Fibroblast of pulmonary artery (primary cell): ENCODE measurements at regions not wholly inside any gene's neighbourhood (a gene's known extent, or its start where the extent isn't known, plus 50 kb on each side); places are given as distances from the start of the nearest gene placed in this dataset.
"Not testable (repeated sequence)": the region's sequence is repeated elsewhere in the genome, so short reads cannot be mapped to it uniquely, and the experiment has no call there.

Source experiments
- DNase-seq: peaks from one replicate; pipeline ENCODE4 v3.0.0-alpha.2; 2010; ENCODE audit warnings: low read depth
- H3K4me3 ChIP-seq: replicated peaks from 2 replicates; pipeline ENCODE4 v1.5.1; 2011; ENCODE audit warnings: low read depth, mild to moderate bottlenecking, control low read depth, low read length, moderate library complexity
- CTCF ChIP-seq: IDR thresholded peaks from 2 replicates; pipeline ENCODE4 v1.5.1; 2011; ENCODE audit warnings: mild to moderate bottlenecking, control low read depth, low read length, inconsistent platforms; ENCODE audit errors: missing control alignments

GRCh38 chr7:109635374-109635773, 1065.7 kb downstream of the DNAJB9 start:
- TF ChIP-seq CTCF = no peak
- DNase-seq = no peak

GRCh38 chr7:109637428-109637990, 1067.8 kb downstream of the DNAJB9 start:
- TF ChIP-seq CTCF = no peak
- DNase-seq = no peak
- no peak overlapping the region for H3K4me3 ChIP-seq

More at GRCh38 chr7:109635374-109635773, 1065.7 kb downstream of the DNAJB9 start:
- H3K4me3 ChIP-seq = no peak overlapping the region

GRCh38 chr7:109638321-109638720, 1068.6 kb downstream of the DNAJB9 start:
- TF ChIP-seq CTCF = no peak

GRCh38 chr7:109639561-109639960, 1069.9 kb downstream of the DNAJB9 start:
- no peak overlapping the region for H3K4me3 ChIP-seq
- DNase-seq = no peak
- TF ChIP-seq CTCF = no peak

More at GRCh38 chr7:109638321-109638720, 1068.6 kb downstream of the DNAJB9 start:
- no peak for DNase-seq
- no peak overlapping the region for H3K4me3 ChIP-seq

- no peak overlapping the region for H3K4me3 ChIP-seq
- no peak for DNase-seq
- TF ChIP-seq CTCF = no peak
Observed at GRCh38 chr7:109641445-109641844, 1071.8 kb downstream of the DNAJB9 start.

- DNase-seq = no peak
- TF ChIP-seq CTCF = no peak
- no peak overlapping the region for H3K4me3 ChIP-seq
Observed at GRCh38 chr7:109646124-109646523, 1076.5 kb downstream of the DNAJB9 start.

- DNase-seq, H3K4me3 ChIP-seq: not testable (repeated sequence)
Observed at GRCh38 chr7:109646594-109646993, 1076.9 kb downstream of the DNAJB9 start.

GRCh38 chr7:109647263-109647662, 1077.6 kb downstream of the DNAJB9 start:
- not testable (repeated sequence) for H3K4me3 ChIP-seq, DNase-seq
